ENCODE measurements at regions not wholly inside any gene's neighbourhood (a gene's known extent, or its start where the extent isn't known, plus 50 kb on each side); places are given as distances from the start of the nearest gene placed in this dataset.

GRCh38 chr6:15066089-15066758, 179.6 kb upstream of the JARID2 start:
- TF ChIP-seq CTCF (IDR thresholded peaks at IDR 0.05) (no peak), POLR2A (IDR thresholded peaks at IDR 0.05; ENCODE audit: low read depth) (no peak)
